NCI-H2227 treated with DMSO at 0.1 percent for 48 hours (cell line): ENCODE measurements at regions not wholly inside any gene's neighbourhood (a gene's known extent, or its start where the extent isn't known, plus 50 kb on each side); places are given as distances from the start of the nearest gene placed in this dataset.
"Not testable (repeated sequence)": the region's sequence is repeated elsewhere in the genome, so short reads cannot be mapped to it uniquely, and the experiment has no call there.

Source experiments
- DNase-seq: peaks from one replicate; lab custom pipeline; 2025; lab: John Stamatoyannopoulos, UW

DNA sequence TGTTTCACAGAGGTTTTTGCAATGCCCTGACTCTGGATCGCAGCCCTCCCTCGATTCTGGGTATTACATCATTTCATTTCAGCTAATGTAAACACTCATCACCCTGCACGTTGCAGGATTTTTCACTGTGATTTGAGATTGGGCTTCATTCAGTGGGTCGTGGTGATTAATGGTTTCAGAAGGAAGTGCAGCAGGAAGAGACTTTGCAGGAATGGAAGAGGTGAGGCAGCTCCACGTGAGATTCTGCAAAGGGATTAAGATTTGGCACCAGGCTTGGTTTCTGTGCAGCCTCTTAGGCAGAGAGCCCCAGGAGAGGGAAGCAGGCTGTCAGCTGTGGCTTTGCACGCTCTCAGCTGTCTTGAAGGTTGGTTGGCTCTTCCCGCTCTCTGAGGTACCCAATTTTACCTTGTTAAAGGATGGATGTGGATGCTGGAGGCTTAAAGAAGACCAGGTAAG is 95.2 kb downstream of the PLCE1 start:
- DNase-seq, result no peak

GRCh38 chr10:94091649-94092048 is 97.9 kb downstream of the PLCE1 start:
- DNase-seq, result no peak

GRCh38 chr10:94092848-94093247 is 99.1 kb downstream of the PLCE1 start:
- no peak for DNase-seq

DNA sequence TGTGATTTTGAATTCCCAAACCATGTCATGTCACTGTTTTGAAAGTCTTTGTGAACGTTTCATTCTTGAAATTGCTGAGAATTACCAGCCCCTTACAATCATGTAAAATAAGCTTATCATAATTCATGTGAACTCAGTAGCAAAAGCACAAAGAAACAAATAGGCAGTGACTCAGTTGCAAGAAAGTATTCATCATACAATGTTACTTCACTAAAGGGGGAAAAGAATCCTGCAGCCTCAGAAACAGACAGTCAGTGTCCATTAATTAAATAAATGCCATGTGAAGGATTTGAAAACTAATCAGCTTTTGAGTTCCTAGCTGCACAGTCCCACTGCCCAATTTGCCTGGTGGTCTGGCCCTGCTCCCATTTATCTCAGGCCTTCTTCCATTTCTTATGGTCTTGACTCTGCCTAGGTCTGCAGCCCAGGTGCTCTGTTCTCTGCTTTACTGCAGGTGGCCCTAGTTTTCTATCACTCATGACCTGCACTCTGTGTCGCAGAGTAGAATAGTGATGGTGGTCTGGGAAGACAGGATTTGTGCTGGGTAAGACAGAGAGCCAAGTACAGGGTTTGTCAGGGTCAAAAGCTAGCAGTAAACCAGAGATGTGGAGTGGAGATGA is 99.7 kb downstream of the PLCE1 start:
- no peak for DNase-seq

DNA sequence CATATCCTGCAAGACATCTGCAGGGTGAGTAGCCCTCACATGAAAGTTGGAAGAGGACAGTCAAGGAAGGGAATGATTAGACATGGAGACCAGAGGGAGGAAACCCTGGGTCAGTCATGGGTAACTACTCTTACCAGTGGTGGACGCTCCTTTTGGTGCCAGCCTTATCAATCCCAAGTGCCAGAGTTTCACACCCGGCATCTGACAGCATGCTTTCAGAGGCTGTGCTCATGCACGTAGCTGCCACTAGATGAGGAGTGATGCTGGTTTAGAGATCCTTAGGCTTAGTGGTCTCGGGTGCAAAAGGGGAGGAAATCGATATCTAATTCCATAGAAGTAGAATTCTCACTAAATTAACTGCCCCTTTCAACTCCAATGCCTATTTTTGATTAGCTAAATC is 100.8 kb downstream of the PLCE1 start:
- no peak for DNase-seq

DNA sequence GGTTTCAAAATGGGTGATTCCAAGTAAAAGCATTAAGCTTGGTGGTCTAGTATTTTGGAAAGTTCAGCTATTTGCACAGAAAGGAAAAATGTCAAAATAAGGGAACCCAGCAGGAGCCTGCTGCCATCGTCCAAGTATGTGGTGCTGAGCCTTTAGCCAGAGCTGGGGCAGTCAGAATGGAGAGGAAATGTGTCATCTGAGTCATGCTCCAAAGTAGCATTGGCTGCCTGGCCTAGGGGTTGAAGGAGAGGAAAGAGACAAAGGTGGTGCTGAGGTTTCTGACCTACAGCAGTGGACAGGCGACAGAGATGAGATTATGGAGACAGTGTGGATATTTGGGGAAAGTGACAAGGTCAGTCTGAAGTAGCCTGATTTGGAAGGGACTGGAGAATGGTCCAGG is 103.9 kb downstream of the PLCE1 start:
- DNase-seq, result no peak

- no peak for DNase-seq
Measured at GRCh38 chr10:94098896-94099295, 105.2 kb downstream of the PLCE1 start.

- DNase-seq, result no peak
Measured at GRCh38 chr10:94101894-94102293, 108.2 kb downstream of the PLCE1 start.

DNA sequence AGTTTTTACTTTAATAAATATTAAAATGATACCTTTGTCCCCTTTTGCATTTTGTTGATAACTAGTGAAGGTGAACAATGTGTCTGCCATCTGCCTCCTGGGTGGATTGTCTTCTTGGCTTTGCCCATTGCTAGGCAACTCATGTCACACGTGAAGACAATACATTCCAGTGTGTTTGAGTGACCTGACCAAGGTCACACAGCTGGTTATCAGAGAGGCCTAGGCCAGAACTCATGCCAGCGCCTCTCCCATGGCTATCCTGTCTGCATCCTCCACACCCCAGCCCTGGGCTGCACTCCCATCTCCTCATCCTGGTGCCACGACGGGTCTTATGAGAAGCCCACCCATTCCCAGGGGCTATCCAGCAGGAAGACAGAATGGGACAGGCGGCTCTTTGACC is 108.7 kb downstream of the PLCE1 start:
- no peak for DNase-seq

GRCh38 chr10:94103192-94103591 is 109.5 kb downstream of the PLCE1 start:
- no peak for DNase-seq

DNA sequence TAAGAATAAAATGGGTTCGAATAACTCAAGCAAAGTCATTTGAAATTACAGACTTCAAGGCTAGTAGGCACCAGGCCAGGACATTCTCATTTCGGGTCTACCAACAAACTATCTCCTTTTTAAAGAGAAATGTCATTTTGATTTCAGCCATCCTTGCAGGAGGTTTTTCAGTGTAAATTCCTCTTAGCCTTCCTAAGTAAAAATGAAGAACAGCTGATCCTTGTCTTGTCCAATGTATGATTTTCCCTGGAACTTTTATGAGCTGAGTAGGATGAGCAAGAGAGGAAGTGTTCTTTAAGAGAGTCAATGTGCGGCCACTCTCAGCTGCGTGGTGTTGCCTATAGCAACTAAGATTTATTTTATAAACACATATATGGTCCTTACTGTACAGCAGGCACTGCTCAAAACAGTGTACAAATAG is 110.1 kb downstream of the PLCE1 start:
- no peak for DNase-seq

- no peak for DNase-seq
Measured at GRCh38 chr10:94104316-94105000, 110.7 kb downstream of the PLCE1 start.

DNA sequence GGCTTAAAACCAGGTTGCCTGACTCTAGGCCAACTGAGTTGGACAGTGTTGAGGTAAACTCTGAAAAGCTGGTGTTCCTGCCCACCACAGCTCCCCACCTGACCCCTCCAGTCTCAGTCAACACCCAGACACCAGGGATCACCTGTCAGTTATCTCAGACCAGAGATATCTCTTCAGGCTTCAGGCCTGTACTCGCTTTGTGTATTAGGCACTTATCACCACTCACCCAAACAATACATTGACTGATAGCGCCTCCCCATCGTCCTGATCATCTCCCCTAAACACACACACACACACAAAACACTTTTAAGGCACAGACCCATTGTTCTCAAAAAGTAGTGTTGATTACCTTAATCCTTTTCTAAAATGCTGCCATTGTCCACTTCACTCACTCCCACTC is 111.5 kb downstream of the PLCE1 start:
- DNase-seq, result no peak

- no peak for DNase-seq
Measured at GRCh38 chr10:94107191-94107590, 113.5 kb downstream of the PLCE1 start.

GRCh38 chr10:94108200-94108599 is 114.5 kb downstream of the PLCE1 start:
- no peak for DNase-seq

DNA sequence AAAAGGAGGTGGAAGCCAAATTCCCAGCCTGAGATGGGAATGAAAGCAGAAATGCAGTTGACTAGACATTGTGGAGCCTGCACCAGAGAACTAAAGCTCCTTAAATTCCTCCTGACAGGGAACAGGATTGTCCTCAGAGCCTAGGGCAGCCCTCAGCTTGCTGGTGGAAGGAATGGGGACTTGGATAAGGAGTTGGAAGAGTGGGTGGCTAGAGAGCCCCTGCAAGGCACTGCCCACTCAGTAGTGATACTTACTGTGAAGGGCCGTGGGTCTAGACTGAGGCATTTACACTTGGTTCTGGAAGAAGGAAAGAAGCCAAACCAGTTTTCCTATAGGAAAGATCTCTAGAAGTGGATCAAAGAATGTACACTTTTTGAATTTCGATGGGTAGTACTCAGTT is 117.6 kb downstream of the PLCE1 start:
- DNase-seq, result no peak

GRCh38 chr10:94112321-94112720 is 118.6 kb downstream of the PLCE1 start:
- DNase-seq, result no peak

DNA sequence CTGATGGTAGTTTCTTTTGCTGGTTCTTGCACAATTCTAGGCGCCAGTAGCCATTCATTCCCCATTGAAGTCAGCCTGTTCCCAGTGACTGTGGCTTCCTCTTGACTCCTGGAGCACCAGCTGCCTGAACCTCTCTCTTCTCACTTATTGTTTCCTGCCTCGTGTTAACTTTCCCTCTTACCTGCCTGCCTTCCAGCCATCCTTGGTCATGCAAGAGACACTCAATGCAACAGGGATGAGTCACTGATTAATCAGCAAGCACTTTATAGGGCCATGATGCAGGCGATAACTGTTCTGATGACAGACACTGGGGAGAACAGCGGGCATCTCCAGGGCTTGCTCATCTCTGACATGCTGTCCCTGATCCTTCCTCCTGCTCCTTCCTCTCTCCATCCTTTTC is 122.0 kb downstream of the PLCE1 start:
- no peak for DNase-seq

DNA sequence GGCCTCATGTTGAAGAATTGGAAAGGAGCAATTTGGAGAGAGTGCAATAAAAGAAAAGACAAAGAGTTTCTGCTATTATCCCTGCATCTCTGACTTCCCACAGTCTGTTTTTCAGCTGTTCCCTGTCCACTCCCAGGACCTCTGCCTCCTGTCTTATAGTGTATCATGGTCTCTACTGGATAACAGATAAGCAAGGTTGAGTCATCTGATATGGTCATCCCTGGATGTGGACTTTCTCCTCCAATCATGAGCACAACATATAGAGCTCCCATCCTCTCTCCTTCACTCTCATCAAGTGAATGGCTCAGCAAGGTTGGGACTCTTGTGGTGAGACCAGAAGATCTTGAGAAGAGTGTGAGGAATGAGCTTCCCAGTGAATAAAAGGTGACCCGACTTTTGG is 123.1 kb downstream of the PLCE1 start:
- DNase-seq, result no peak

- DNase-seq, result no peak
Measured at GRCh38 chr10:94122211-94122610, 128.5 kb downstream of the PLCE1 start.

DNA sequence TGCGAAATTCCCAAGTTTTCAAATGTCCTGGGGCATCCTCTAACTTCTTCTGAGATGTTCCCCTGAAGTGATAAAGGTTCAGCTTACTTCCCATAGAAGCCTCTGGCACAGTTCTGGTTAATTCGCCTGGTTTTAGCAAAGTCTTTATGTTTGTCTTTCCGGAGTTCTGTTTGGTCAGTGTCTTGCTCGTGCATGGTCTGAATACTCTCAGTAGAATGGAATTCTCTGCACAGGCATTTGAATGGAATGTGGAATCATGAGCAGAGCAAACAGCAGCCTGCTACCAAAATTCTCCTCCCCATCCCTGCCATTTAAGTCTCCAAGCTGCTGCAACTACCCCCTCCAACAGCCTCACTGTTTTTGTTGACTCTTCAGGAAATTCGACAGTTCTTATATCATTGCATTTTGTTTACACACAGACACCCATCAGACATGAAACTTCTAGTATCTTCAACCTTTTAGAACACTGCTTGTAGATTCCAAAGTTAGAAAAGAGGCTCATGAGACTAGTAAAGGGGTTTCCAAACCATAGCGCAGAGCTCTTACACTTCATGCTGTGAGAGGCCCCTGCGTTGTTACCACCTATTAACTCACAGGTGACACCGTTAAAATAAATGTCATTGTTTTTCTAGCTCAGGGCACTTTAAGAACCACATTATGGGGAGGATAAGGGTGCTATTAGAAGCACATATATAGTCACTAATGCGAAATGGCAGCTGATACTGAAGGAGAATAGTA is 129.7 kb downstream of the PLCE1 start:
- DNase-seq, result no peak

GRCh38 chr10:94124147-94124546 is 130.4 kb downstream of the PLCE1 start:
- DNase-seq, result not testable (repeated sequence)

- DNase-seq, result not testable (repeated sequence)
Measured at GRCh38 chr10:94125268-94125667, 131.5 kb downstream of the PLCE1 start.
